Activated CD8-positive, alpha-beta memory T cell treated with anti-CD3 and anti-CD28 coated beads for 24 hours (primary cell): ENCODE measurements at regions not wholly inside any gene's neighbourhood (a gene's known extent, or its start where the extent isn't known, plus 50 kb on each side); places are given as distances from the start of the nearest gene placed in this dataset.
"Not testable (repeated sequence)": the region's sequence is repeated elsewhere in the genome, so short reads cannot be mapped to it uniquely, and the experiment has no call there.

Experiments
- DNase-seq: peaks from one replicate; pipeline ENCODE4 v3.0.0-alpha.2; 2020

DNA sequence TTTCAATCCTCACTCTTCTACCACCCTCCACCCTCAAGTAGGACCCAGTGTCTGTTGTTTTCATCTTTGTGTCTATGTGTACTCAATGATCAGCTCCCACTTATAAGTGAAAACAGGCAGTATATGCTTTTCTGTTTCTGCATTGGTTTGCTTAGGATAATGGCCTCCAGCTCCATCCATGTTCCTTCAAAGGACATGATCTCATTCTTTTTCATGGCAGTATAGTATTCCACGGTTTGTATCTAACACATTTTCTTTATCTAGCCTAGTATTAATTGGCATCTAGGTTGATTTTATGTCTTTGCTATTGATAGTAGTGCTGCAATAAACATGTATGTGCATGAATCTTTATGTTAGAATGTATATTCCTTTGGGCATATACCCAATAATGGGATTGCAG lies 259.8 kb upstream of the KIF2A start:
- no peak for DNase-seq

DNA sequence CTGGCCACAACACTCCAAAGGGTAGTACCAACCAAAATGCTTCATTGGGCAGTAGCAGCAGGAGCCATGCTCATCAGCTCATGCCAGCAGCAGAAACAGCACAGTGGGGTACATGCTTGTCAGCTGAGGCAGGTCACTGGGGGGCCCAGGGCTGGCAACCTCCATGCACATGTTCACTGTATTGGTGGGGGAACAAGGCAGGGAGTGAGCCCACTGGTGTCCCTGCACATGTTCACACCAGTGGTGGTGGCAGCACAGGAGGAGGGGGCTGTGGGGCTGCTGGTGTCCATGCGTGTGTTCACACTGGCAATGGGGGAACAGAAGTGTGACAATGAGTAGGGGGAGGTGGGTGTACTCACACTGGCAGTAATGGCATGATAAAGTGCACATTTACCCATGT lies 254.3 kb upstream of the KIF2A start:
- DNase-seq, result no peak

DNA sequence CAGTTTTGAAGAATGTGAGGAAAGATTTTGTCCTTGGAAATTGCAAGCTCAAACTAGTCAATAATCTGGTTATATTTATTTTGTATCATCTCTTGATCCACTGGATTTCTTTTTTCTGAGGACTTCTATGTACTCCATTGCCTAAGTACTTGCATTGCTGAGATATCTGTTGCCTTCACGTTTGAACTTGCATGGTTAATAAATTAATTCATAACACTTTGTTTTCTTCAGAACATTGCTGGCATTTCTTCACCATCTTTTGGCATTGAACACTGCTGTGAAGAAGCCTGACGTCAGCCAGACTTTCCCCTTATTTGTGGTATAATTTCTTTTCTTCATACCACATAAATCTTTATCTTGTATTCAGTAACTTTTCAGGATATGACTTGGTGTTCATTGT lies 246.0 kb upstream of the KIF2A start:
- DNase-seq, result no peak

DNA sequence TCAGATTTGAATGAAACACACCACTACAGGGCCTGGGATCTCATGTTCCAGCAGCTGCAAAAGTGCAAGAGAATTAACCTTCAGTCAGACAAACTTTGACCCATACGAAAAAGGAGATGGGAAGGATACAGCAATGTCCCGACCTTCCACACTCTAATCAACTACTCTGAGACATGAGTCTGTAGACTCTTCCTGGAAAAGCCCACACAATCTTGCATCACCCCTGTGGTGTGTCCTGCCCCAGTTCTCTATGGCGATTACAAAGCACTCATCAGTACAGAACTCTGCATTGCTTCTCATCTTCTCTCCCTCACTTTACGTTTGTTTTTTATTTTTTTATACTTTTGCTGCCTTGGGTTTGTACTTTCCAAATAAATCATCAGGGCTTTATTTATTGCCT lies 241.0 kb upstream of the KIF2A start:
- DNase-seq, result no peak

DNA sequence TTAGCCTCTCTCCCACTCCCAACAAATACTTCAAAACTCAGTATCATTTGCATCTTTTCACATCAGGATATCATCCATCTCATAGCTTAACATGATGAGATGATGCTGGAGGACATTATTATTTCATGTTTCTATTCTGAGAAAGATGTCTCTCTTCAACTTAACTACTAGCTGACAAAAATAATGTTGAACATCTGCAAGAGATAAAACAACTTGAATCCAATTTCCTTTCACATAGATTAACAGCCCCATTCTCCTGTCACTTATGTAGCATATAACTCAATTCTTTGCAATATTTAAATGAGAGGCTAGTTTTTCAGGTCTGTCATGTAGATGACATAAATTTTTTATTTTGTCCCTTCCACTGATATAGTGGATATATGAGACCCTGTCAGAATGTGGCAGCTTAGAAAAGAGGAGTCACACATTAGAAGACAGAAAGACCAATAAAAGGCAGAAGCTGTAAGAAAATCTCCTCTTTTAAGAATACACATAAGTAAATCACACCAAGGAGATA lies 239.2 kb upstream of the KIF2A start:
- DNase-seq, result no peak

DNA sequence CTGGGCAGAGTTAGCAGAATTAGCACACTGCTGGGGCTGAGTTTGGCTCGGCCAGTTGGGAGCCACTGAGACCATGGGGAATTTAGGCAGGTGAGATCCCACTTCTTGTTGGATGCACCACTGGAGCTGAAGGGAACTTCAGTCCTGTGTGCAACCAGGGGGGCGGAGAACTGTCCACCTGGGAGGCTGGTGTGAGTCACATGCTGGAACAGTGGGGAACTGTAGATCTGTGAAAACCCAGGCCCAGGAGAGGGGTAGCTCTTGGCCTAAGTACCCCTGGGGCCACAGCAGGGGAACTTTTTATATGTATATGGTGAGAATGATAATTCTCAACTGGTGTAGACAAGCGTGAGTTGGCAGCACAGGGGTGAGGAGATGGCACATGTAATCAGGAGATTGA lies 237.5 kb upstream of the KIF2A start:
- DNase-seq, result no peak

DNA sequence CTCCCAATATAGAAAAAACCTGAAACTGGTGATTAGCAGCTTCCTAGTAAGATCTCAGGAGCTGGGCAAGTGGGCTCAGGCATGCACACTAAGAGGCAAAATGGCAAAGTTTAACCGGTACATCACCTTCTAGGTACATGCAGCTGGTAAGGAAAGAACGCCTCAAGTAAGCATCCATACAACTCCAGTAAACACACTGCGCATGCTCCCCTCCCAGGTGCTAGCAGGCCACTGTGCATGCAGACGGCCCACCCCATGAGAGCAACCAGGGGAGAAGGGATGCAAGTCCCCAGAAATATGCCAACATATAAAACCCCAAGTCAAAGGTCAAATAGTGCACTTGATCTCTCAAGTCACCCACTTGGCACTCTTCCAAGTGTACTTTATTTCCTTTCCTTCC lies 228.6 kb upstream of the KIF2A start:
- no peak for DNase-seq

DNA sequence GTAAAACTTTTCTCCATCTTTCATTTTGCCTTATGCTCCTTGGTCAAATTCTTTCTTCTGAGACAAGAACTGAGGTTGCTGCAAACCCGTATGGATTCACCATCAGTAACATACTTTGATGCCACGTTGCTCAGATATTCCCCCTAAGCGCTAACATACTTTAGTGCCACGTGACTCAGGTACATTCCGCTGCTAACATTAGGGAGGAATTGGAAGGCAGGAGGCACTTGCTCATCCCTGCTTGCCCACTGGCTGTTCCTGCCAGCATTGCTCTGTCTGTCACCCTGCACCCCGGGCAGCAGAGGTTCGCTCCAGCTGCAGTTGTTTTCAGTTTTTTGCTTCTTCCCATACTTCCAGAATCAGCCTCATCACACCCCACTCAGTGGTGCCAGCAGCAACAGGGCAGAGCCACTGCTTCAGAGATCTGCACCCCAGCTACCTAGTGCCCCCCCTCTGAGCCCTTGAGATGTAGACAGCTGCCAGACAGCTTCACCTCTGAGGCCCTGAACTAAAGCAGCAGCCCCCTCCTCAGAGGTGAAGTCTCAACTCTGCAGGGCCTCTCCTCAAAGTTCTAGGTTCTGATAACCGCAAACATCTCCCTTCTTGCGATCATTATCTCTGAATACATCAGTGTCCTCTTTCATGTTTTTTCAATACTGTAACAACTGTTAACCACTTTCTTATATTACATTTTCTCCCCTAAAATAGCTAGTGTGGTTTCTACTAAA lies 228.0 kb upstream of the KIF2A start:
- no peak for DNase-seq

DNA sequence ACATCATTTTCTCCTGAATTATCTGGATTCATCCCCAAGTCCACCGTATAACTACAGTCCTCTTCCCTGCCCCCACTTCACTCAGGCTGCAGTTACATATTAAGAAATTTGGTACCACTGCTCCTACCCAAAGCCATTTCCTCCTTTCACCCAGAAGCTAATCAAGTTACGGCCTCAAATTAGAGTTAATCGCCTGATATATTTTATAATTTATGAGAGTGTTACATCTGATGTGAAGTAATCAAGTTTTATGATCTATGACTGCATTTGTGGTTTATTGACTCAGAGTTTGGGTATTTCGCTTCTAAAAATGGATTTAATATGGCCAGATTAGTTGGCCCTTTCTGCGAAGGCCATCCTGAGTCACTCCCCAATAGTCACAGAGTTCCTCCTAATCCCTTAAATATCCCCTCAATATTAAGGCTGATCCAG lies 223.6 kb upstream of the KIF2A start:
- DNase-seq, result no peak

DNA sequence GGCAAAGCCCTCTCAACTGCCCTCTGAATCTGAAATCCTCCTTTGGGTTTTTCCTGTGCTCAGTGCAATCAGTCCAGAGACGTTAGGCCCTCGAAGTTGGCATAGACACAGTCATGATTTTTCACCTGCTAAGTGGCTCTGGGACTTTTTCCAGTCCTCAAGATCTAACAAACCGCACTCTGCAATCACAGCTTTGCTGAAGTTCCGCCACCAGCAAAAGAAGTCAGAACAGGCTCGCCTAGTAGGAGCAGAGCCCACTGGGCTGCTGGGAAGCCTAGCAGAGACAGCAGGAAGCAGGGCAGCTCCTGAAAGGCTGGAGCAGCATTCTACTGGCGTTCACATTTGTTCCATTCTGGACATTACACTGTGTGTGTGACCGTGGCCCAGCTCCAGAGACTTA lies 222.8 kb upstream of the KIF2A start:
- DNase-seq, result no peak

DNA sequence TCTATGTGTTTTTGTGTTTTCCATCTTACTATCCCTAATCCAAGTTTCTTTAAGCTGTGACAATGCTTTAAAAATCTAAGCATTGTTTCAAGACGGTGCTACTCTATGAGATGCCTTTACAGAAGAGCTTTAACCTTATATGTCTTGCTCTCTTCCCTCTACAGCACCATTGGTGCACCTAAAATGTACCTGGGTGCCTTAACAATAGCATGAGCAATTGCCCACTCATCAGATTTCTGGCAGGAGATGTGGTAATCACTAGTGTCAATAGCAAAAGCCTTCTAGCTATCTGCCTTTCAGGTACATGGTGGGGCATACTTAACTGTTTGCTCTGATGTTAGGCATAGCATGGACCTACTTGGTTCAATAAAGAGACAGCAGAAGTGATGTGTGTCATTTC lies 222.3 kb upstream of the KIF2A start:
- DNase-seq, result no peak

DNA sequence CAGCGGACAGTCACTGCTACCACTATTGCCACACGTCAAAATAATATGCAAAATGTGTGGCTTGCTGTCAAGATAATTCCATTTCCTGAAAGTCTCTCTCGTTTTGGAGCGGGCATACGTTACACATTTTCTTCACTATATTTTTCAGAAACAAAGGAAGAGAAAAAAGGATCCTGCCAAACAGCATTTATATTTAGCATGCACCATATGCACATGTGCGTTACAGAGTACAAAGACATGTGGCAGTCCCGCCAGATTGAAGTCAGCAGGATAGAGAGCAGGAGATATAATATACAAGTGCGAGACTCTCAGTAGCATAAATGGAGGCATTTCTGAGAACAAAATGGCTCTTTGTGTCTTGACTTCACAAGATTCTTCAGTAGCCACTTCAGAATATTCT lies 221.6 kb upstream of the KIF2A start:
- DNase-seq, result no peak

DNA sequence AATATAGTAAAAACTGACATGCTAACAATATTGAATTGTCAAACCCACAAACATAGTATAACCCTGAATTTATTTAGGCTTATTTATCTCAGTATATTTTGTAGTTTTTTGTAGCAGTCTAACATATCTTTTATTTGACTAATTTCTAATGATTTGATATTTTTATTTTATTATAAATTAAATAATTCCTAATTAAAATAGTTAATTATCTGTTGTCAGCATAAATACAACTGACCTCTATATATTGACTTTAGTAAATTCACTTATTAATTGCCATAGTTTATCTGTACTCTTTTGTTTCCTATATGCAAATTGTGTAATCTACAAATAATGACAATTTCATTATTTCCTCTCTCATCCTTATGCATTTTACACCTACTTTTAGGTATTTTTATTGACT lies 215.1 kb upstream of the KIF2A start:
- DNase-seq, result no peak

DNA sequence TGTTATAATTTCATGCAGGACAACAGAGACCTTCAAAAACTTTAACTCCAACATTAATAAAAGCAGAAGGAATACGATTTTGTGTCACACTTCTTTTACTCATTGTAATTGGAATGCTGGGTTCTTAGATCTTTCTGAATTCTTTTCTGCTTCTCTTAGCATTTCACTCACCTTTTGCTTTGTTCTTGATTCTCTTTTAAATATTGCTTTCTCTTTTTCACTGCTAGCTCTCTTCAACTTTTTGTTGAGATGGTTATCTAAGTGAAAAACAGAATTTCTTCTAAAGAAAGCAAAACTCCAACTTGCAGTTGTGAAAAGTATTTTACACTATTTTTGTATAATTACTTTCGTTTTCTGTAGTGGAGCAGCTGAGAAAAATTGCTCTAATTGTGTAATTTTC lies 212.6 kb upstream of the KIF2A start:
- no peak for DNase-seq

DNA sequence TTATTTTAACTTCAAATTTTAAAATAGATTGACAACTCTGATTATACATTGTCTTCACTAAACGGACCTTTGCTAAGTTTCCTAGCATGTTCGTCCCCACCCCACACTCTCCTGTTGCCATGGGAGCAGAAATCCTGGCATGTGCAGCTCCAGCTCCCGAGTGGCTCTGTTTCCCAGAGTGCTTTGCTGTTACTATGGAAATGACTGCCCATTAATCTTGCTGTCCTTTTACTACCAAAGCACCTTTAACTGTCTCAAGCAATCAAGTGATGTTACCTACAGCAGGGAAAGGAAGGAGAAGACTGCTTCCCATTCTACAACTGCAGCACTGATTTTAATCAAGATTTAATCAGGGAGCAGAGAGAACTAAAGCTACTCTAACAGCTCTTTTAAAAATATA lies 212.0 kb upstream of the KIF2A start:
- DNase-seq, result no peak

DNA sequence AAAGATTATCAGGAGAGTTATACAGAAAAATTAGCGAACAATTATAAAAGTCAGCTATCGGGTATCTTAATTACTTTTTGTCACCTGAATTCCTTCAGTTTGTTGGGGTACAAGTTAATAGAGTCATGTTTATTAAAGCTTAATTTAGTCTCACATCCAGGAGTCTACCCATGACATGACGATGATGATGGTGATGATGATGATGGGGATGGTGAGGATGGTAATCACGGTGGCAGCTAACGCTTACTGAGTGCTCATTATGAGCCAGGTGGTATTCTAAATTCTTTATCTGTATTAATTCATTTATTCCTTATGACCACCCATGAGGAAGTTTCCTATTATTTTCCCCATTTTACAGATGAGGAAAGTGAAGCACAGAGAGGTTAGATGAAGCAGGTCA lies 208.6 kb upstream of the KIF2A start:
- no peak for DNase-seq

DNA sequence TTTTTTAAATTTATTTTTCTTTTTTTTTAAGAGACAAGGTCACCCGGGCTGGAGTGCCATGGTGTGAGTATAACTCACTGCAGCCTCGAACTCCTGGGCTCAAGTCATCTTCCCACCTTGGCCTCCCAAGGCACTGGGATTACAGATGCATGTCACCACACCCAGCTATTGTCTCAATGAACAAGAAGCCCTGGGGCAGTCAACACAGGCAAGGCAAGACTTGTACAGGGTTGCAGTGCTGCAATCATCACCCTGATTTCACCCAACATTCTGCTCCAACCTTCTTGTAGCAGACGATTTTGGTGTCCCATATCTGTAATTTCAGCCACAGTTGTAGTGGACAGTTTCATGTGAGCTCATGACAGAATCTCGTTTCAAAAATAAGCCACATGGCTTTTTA lies 205.8 kb upstream of the KIF2A start:
- DNase-seq, result no peak

DNA sequence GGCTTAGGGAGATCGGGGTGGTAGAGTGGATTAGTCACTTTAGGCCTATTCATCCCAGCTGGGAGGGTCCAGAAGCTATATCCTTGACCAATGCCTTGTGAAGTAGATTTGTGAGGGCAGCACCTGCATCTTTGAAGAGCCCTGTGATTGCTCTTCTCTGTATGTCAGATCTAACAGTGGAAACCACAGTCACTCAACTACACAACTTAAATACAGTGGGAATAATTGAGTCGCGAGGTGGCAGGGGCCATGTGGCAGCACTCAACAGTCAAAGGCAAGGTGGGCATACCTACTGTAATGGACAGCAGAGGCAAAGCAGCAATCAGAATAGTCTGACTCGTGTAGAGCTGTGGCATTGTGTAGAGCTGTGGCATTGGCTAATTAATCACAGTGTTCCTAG lies 202.1 kb upstream of the KIF2A start:
- DNase-seq, result not testable (repeated sequence)

DNA sequence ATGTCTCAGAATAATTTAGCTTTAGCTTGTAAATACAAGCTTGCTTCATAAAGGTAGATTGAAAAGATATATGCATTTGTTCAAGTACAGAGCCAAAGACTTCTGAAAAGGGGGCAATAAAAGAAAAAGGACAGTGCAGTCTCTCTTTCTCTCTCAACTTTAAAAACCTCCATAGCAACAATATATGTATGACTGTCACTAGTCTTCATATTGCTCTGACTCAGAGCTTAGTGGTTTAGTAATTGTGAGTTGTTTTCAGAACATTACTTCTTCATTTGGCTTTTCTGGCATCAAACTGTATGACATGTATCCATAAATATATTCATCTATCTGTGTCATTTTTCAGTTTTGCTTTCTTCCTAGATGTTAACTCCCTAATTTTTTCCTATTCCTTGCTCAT lies 194.6 kb upstream of the KIF2A start:
- no peak for DNase-seq

DNA sequence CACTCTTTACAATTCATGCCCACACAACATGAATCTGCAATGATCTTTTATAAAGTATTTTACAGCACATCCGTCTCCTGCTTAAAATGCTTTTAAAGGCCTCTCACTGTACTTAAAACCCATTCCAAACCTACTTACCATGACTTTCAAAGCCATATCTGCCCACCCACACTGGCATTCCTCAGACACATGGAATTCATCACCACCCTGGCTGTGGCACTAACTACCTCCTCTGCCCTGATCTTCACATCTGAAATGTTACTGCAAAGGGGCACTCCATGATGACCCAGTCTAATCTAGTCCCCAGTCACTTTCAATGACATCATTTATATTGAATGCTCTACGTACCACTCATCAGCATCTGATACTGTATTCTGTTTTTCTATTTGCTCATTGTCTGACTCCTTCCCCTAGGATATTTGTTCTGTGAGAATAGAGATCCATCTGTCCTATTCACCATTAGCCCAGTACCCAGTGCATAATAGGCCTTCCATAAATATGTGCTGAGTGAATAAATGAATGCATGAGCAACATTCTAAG lies 193.2 kb upstream of the KIF2A start:
- DNase-seq, result no peak

DNA sequence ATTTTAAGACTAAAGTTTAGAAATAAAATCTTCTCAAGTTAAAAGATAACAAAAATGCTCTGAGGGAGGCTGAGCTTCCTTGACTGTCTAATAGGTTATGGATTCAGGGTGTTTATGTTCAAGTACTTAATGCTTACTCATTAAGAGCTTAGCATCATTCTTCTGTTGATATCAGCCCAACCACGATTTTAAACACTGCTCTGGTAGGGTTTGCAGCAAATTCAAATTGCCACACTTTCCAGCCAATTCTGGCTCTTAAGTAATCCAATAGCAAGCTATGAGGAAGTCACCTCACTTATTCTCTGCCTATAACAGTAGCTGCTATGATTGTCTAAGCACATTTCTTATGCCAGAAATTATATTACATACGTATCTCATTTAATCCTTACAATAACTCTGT lies 191.0 kb upstream of the KIF2A start:
- DNase-seq, result no peak

DNA sequence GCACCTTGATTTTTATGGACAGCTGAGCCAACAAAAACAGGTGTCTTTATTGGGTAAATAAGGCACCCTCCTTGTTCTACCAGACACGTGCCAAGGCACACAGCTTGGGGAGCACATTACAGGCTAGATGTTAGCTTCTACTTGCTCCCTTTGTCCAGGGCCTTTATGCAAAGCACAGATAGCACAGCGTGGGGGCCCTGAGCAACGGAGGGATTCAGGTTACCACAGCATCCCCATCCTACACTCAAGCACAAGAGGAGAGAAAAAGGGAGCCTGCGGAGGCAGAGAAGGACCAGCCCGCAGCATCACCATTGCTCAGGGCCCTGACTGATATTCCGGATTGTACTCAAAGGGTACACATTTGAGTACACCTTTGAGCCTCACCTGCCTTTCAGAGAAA lies 181.7 kb upstream of the KIF2A start:
- DNase-seq, result no peak

DNA sequence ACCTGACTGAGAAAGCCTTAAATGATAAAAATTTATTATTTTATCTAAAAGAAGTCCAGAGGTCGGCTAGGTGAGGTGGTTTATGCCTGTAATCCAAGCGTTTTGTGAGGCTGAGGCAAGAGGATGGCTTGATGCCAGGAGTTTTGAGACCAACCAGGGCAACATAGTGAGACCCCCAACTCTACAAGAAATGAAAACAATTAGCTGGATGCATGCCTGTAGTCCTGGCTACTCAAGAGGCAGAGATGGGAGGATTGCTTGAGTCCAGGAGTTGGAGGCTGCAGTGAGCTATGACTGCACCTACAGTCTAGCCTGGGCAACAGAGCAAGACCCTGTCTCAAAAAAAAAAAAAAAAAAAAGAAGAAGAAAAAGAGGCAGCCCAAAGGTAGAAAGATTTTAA lies 179.9 kb upstream of the KIF2A start:
- no peak for DNase-seq

DNA sequence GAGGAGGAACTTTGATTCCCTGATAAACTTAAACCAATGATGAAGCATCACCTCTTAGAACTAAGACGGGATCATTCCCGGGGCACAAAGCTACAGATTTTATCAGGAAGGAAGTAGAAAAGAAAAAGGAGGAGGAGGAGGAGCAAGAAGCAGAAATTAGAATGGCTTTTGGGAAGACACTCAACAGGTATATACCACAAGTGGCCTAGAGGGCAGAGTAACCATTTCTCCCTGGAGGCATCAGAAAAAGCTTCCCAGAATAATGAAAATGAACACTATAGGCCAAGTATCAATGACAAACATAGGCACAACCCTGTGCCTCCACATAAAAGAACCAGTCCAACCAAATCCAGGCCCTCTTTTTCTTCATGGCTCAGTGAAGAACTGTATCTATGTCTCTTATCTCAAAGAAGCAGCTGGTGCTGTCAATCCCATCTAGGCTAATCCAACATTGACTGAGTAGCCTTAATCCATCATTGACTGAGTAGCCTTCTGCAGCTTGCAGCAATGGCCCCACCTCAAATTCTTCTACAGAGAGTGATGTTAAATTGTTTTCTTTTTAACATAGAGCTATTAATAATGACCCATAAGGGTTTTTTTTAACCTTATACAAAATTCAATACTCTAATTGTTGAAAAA lies 178.8 kb upstream of the KIF2A start:
- no peak for DNase-seq

DNA sequence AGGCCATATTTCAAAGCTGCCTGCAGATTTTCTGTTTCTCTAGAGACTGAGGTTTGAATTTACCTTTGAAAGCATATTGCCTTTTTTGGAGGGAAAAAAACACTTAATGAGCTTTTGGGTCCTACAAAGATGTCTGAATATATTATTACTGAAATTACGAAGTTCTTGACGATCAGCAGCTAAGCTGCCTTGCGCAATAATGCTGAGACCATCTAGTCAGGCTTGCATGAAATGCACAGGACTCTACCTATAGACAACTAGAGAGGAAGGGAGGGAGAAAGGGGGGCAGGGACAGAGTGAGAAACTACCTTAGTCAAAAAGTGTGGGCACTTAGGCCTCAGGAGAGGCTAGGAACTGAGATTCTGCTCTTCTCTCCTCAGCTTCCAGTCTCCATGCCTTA lies 175.9 kb upstream of the KIF2A start:
- DNase-seq, result no peak
